GM23338 (cell line): ENCODE measurements at regions not wholly inside any gene's neighbourhood (a gene's known extent, or its start where the extent isn't known, plus 50 kb on each side); places are given as distances from the start of the nearest gene placed in this dataset.

Source experiments
- ATAC-seq: fragments of 200-7000 bp; cut with Tn5 transposase; 3 replicates; pipeline ENCODE4 v1.9.1; 2020
- DNase-seq: peaks from one replicate; pipeline ENCODE4 v3.0.0-alpha.2; 2015; ENCODE audit warnings: low spot score
- H2AFZ ChIP-seq: fragments of 200-600 bp; sonication (generic); 2 replicates; pipeline ENCODE4 v1.8.0; 2016; ENCODE audit warnings: antibody characterized with exemption, mild to moderate bottlenecking, moderate library complexity
- H3F3A ChIP-seq: fragments of 200-600 bp; sonication (generic); replicated peaks from 2 replicates; pipeline ENCODE4 v1.8.0; 2017; ENCODE audit warnings: antibody characterized with exemption, mixed run types, low read depth
- H3K27ac ChIP-seq: fragments of 200-600 bp; sonication (generic); 2 replicates; pipeline ENCODE4 v1.6.1; 2016; ENCODE audit warnings: low read depth
- H3K27me3 ChIP-seq: fragments of 200-600 bp; sonication (generic); 2 replicates; pipeline ENCODE4 v1.8.0; 2016; ENCODE audit warnings: mild to moderate bottlenecking, mixed run types, moderate library complexity; ENCODE audit not compliant: insufficient read depth
- H3K36me3 ChIP-seq: fragments of 200-600 bp; sonication (generic); 2 replicates; pipeline ENCODE4 v1.8.0; 2016; ENCODE audit warnings: mild to moderate bottlenecking; ENCODE audit not compliant: insufficient read depth
- H3K4me1 ChIP-seq: fragments of 200-600 bp; sonication (generic); 2 replicates; pipeline ENCODE4 v1.8.0; 2016; ENCODE audit warnings: mild to moderate bottlenecking, moderate library complexity; ENCODE audit not compliant: insufficient read depth
- H3K4me2 ChIP-seq: fragments of 200-600 bp; sonication (generic); 2 replicates; pipeline ENCODE4 v1.7.1; 2017; ENCODE audit warnings: mixed run types
- H3K4me3 ChIP-seq: fragments of 200-600 bp; sonication (generic); 2 replicates; pipeline ENCODE4 v1.6.1; 2016; ENCODE audit warnings: mixed run types
- H3K79me2 ChIP-seq: fragments of 200-600 bp; sonication (generic); replicated peaks from 2 replicates; pipeline ENCODE4 v1.8.0; 2017; ENCODE audit warnings: mild to moderate bottlenecking; ENCODE audit not compliant: insufficient read depth
- H3K9me2 ChIP-seq: fragments of 200-600 bp; sonication (generic); 2 replicates; pipeline ENCODE4 v1.8.0; 2017; ENCODE audit not compliant: insufficient read depth
- H4K20me1 ChIP-seq: fragments of 200-600 bp; sonication (generic); replicated peaks from 2 replicates; pipeline ENCODE4 v1.8.0; 2017; ENCODE audit warnings: mild to moderate bottlenecking; ENCODE audit not compliant: insufficient read depth
- H3K27ac Mint-ChIP-seq: 2 replicates; pipeline ENCODE4 v1.8.0; 2020; ENCODE audit warnings: inconsistent platforms, mild to moderate bottlenecking, moderate library complexity, mixed read lengths
- H3K27me3 Mint-ChIP-seq: 3 replicates; pipeline ENCODE4 v1.8.0; 2022; ENCODE audit warnings: low read depth, mild to moderate bottlenecking, moderate library complexity, mixed read lengths, inconsistent platforms; ENCODE audit not compliant: insufficient read depth, poor library complexity
- H3K36me3 Mint-ChIP-seq: 3 replicates; pipeline ENCODE4 v1.8.0; 2021; ENCODE audit warnings: low read depth, mild to moderate bottlenecking, inconsistent platforms, moderate library complexity, mixed read lengths
- H3K4me1 Mint-ChIP-seq: 3 replicates; pipeline ENCODE4 v1.8.0; 2020; ENCODE audit warnings: mild to moderate bottlenecking, inconsistent platforms, mixed read lengths
- H3K4me3 Mint-ChIP-seq: 3 replicates; pipeline ENCODE4 v1.8.0; 2021; ENCODE audit warnings: moderate library complexity, mild to moderate bottlenecking, inconsistent platforms, mixed read lengths
- H3K9me3 Mint-ChIP-seq: 3 replicates; pipeline ENCODE4 v1.8.0; 2020; ENCODE audit warnings: moderate library complexity, mild to moderate bottlenecking, inconsistent platforms, mixed read lengths
- CREB1 ChIP-seq: fragments of 250-450 bp; sonication (Bioruptor Pico); IDR thresholded peaks from 2 replicates; pipeline ENCODE4 v1.5.0; 2020; ENCODE audit warnings: low read depth, mild to moderate bottlenecking, moderate library complexity
- EZH2 ChIP-seq: fragments of 200-600 bp; sonication (generic); IDR thresholded peaks from one replicate; pipeline ENCODE4 v1.8.0; 2017; ENCODE audit warnings: antibody characterized with exemption, mild to moderate bottlenecking, low read depth; ENCODE audit not compliant: unreplicated experiment
- EZH2phosphoT487 ChIP-seq: fragments of 200-600 bp; sonication (generic); IDR thresholded peaks from one replicate; pipeline ENCODE4 v1.8.1; 2018; ENCODE audit warnings: antibody characterized with exemption; ENCODE audit not compliant: unreplicated experiment
- NANOG ChIP-seq: IDR thresholded peaks from 2 replicates; pipeline ENCODE4 v1.6.1; 2016; ENCODE audit warnings: antibody characterized with exemption, borderline replicate concordance
- POLR2AphosphoS5 ChIP-seq: IDR thresholded peaks from 2 replicates; pipeline ENCODE4 v1.6.1; 2016; ENCODE audit warnings: antibody characterized with exemption, low read depth
- REST ChIP-seq: IDR thresholded peaks from one replicate; pipeline ENCODE4 v1.6.1; 2018; ENCODE audit warnings: antibody characterized with exemption; ENCODE audit not compliant: unreplicated experiment
- STAT1 ChIP-seq: IDR thresholded peaks from one replicate; pipeline ENCODE4 v1.6.1; 2016; ENCODE audit warnings: antibody characterized with exemption; ENCODE audit not compliant: unreplicated experiment
- ZNF114 ChIP-seq: fragments of 250-450 bp; sonication (Bioruptor Pico); IDR thresholded peaks from 2 replicates; pipeline ENCODE4 v1.5.0; 2020; ENCODE audit warnings: mild to moderate bottlenecking, moderate library complexity
- ZNF331 ChIP-seq: fragments of 250-450 bp; sonication (Bioruptor Pico); IDR thresholded peaks from 2 replicates; pipeline ENCODE4 v1.5.0; 2020; ENCODE audit warnings: low read depth, mild to moderate bottlenecking, moderate library complexity
- ZNF462 ChIP-seq: fragments of 250-450 bp; sonication (Bioruptor Pico); IDR thresholded peaks from 2 replicates; pipeline ENCODE4 v1.5.0; 2020; ENCODE audit warnings: mild to moderate bottlenecking, moderate library complexity
- TF ChIP-seq, protein P1 (sequence below), 2 experiments: fragments of 200-600 bp in 1 of 2; sonication (generic) in 1 of 2; conservative IDR thresholded peaks; 2 replicates each; pipeline versions ENCODE4 v1.5.1 to v1.6.1; 2016 to 2017; ENCODE audit warnings: antibody characterized with exemption in 2 of 2, low read depth in 2 of 2, mild to moderate bottlenecking in 2 of 2, moderate library complexity in 1 of 2

GRCh38 chr9:28741459-28741858, 1168.2 kb upstream of the C9orf72 start:
- no peak for ATAC-seq
- Histone ChIP-seq H3K4me1 (no peaks in the 10 kb centered on the region), H3K27ac (no peak overlapping the region), H4K20me1 (no peaks in the 10 kb centered on the region), H3K4me3 (no peak overlapping the region), H3K27me3 (no peaks in the 10 kb centered on the region), H3K36me3 (no peaks in the 10 kb centered on the region), H3F3A (no peaks in the 10 kb centered on the region), H3K79me2 (no peaks in the 10 kb centered on the region), H2AFZ (no peak overlapping the region), H3K9me2 (0 out of 2 replicates have a peak, but pooled peaks cover 5% of the 10 kb centered on the region), H3K4me2 (no peak overlapping the region)
- TF ChIP-seq NANOG (no peak), CREB1 (CRISPR knock-in tag) (no peak), EZH2 (no peak), EZH2phosphoT487 (no peak), REST (no peak), STAT1 (no peak), ZNF331 (no peak), ZNF462 (no peak), ZNF114 (no peak), POLR2AphosphoS5 (no peak)
- TF ChIP-seq, protein P1, sequence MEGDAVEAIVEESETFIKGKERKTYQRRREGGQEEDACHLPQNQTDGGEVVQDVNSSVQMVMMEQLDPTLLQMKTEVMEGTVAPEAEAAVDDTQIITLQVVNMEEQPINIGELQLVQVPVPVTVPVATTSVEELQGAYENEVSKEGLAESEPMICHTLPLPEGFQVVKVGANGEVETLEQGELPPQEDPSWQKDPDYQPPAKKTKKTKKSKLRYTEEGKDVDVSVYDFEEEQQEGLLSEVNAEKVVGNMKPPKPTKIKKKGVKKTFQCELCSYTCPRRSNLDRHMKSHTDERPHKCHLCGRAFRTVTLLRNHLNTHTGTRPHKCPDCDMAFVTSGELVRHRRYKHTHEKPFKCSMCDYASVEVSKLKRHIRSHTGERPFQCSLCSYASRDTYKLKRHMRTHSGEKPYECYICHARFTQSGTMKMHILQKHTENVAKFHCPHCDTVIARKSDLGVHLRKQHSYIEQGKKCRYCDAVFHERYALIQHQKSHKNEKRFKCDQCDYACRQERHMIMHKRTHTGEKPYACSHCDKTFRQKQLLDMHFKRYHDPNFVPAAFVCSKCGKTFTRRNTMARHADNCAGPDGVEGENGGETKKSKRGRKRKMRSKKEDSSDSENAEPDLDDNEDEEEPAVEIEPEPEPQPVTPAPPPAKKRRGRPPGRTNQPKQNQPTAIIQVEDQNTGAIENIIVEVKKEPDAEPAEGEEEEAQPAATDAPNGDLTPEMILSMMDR (conservative IDR thresholded peaks at IDR 0.05; ENCODE audit: low read depth in 2 of 2) = no peak
- no peak overlapping the region for H3K27ac Mint-ChIP-seq
- peaks cover 13% of the 10 kb centered on the region; the same call in 2 of the 3 replicates for H3K9me3 Mint-ChIP-seq
- no peak overlapping the region for H3K4me3 Mint-ChIP-seq
- H3K36me3 Mint-ChIP-seq = peaks cover 20% of the 10 kb centered on the region
- no peak for DNase-seq
- H3K27me3 Mint-ChIP-seq = peaks cover 3% of the 10 kb centered on the region
- no peaks in the 10 kb centered on the region for H3K4me1 Mint-ChIP-seq
